ENCODE measurements at regions not wholly inside any gene's neighbourhood (a gene's known extent, or its start where the extent isn't known, plus 50 kb on each side); places are given as distances from the start of the nearest gene placed in this dataset.

DNA sequence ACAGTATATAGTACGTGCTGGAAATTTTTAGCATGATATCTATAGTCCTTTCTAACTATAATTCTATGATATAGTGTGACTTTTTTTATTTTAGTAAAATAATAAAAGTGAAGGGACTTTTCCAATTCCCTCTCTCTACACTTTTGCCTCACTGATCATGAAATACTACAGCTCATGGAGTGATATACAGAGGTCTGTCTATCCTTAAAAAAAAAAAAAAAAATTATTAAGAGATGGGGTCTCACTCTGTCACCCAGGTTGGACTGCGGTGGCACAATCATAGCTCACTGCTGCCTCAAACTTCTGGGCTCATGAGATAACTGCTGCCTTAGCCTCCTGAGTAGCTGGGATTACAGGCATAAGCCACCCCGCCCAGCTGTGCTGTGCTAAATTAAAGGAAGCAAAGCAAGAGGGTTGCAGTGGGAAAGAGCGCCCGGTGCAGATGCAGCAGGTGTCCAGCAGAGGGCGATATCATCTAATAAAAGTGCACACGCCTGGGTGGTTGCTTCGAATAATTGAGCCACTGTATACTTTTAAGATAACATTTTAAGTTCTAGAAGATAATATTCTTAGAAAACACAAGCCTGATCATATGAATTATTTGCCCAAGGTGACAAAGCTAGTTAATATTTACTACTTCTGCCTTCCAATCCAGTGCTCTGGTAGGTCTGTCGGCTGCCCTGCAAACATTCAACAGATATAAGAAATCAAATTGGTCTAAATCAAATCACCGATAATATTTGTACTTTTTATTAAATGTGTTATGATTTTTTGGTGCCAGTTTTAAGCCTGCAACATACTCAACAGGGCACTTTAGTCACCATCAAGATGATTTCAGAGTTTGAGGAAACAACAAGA, 94.9 kb upstream of the NT5E start (continued):
- TF ChIP-seq, protein P1, sequence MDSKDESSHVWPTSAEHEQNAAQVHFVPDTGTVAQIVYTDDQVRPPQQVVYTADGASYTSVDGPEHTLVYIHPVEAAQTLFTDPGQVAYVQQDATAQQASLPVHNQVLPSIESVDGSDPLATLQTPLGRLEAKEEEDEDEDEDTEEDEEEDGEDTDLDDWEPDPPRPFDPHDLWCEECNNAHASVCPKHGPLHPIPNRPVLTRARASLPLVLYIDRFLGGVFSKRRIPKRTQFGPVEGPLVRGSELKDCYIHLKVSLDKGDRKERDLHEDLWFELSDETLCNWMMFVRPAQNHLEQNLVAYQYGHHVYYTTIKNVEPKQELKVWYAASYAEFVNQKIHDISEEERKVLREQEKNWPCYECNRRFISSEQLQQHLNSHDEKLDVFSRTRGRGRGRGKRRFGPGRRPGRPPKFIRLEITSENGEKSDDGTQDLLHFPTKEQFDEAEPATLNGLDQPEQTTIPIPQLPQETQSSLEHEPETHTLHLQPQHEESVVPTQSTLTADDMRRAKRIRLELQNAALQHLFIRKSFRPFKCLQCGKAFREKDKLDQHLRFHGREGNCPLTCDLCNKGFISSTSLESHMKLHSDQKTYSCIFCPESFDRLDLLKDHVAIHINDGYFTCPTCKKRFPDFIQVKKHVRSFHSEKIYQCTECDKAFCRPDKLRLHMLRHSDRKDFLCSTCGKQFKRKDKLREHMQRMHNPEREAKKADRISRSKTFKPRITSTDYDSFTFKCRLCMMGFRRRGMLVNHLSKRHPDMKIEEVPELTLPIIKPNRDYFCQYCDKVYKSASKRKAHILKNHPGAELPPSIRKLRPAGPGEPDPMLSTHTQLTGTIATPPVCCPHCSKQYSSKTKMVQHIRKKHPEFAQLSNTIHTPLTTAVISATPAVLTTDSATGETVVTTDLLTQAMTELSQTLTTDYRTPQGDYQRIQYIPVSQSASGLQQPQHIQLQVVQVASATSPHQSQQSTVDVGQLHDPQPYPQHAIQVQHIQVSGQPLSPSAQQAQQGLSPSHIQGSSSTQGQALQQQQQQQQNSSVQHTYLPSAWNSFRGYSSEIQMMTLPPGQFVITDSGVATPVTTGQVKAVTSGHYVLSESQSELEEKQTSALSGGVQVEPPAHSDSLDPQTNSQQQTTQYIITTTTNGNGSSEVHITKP (tag by site-specific recombination; IDR thresholded peaks at IDR 0.05) = no peak

DNA sequence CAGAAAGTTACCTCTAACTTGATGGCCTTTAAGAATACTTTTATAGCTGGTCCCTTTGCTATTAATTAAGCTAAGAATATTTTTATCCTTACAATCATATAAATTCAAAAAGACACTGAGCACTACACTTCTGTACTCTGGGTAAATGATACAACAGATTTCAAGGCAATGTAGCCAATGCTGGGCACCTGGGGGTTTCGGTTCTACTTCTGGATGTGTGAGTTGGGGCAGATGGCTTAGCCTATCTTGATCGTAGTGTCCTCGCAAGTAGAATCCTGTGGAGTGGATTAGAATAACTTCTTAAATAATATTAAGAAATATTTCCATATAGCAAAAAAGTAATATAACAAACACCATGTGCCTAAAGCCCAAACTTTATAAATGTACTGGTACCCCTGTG, 96.9 kb upstream of the NT5E start:
- H3K36me3 ChIP-seq (ENCODE audit: control insufficient read depth in 2 of 2, insufficient read depth in 1 of 2, low read length in 2 of 2) = no peaks in the 10 kb centered on the region
- ChIA-PET CTCF (interaction anchor here (0.6 to 6.6 kb wide), 6 partner anchors 110 to 383 kb away, joined by 3 to 179 read pairs (median 4); no protein-coding TSS in a partner anchor), POLR2A (no interaction called here)
- H3K4me1 ChIP-seq (ENCODE audit: control insufficient read depth, insufficient read depth, low read length) = no peaks in the 10 kb centered on the region
- no peak overlapping the region for H3K27ac ChIP-seq (ENCODE audit: extremely low read depth, low read depth, low read length)
- TF ChIP-seq, protein P2, sequence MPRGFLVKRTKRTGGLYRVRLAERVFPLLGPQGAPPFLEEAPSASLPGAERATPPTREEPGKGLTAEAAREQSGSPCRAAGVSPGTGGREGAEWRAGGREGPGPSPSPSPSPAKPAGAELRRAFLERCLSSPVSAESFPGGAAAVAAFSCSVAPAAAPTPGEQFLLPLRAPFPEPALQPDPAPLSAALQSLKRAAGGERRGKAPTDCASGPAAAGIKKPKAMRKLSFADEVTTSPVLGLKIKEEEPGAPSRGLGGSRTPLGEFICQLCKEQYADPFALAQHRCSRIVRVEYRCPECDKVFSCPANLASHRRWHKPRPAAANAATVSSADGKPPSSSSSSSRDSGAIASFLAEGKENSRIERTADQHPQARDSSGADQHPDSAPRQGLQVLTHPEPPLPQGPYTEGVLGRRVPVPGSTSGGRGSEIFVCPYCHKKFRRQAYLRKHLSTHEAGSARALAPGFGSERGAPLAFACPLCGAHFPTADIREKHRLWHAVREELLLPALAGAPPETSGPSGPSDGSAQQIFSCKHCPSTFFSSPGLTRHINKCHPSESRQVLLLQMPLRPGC (tag by site-specific recombination; IDR thresholded peaks at IDR 0.05) = no peak
- TF ChIP-seq ZNF274 (IDR thresholded peaks at IDR 0.05; ENCODE audit: low read length) (no peak), ZNF274 (tag by site-specific recombination; IDR thresholded peaks at IDR 0.05; ENCODE audit: borderline replicate concordance) (no peak), ZNF114 (tag by site-specific recombination; IDR thresholded peaks at IDR 0.05) (no peak), GLI2 (tag by site-specific recombination; IDR thresholded peaks at IDR 0.05; ENCODE audit: borderline replicate concordance, low read depth) (no peak), ZNF404 (tag by site-specific recombination; IDR thresholded peaks at IDR 0.05) (no peak), ZNF335 (tag by site-specific recombination; conservative IDR thresholded peaks at IDR 0.05) (no peak), ZNF140 (tag by site-specific recombination; IDR thresholded peaks at IDR 0.05) (no peak), WT1 (tag by site-specific recombination; IDR thresholded peaks at IDR 0.05) (no peak), FEZF1 (tag by site-specific recombination; IDR thresholded peaks at IDR 0.05) (no peak), ZNF211 (tag by site-specific recombination; IDR thresholded peaks at IDR 0.05; ENCODE audit: low read depth) (no peak), ZNF16 (tag by site-specific recombination; IDR thresholded peaks at IDR 0.05; ENCODE audit: low read depth) (no peak), ZNF571 (tag by site-specific recombination; IDR thresholded peaks at IDR 0.05) (no peak), ZEB2 (tag by site-specific recombination; IDR thresholded peaks at IDR 0.05) (no peak)
- H3K4me3 ChIP-seq (ENCODE audit: low read depth, low read length) = no peak overlapping the region
- H3K9me3 ChIP-seq (ENCODE audit: control insufficient read depth, insufficient read depth, low read depth, low read length) = no peaks in the 10 kb centered on the region

DNA sequence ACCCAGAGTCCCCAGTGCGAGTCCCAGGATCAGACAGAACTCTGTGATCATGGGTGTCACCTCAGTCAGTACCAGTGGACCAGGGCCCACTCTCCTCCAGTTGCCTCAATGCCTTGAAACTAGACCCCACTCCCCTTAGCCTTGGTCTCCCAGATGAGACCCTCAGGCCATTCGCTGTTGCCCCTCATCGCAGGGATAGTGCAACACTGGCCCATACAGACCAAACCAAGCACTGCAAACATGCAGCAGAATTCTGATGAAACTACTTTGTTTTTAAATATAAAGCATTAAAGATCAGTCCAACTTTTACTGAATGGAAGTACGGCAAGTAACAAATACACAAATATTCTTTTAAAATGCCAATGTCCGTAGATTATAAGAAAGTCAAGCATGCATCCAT, 101.2 kb upstream of the NT5E start:
- CTCF ChIA-PET = interaction anchor here (0.7 to 0.8 kb wide), 2 partner anchors 28 to 402 kb away, joined by 3 to 4 read pairs; no protein-coding TSS in a partner anchor
- Histone ChIP-seq H3K9me3 (ENCODE audit: control insufficient read depth, insufficient read depth, low read depth, low read length) (no peaks in the 10 kb centered on the region), H3K4me3 (ENCODE audit: low read depth, low read length) (no peak overlapping the region), H3K27ac (ENCODE audit: extremely low read depth, low read depth, low read length) (no peak overlapping the region), H3K4me1 (ENCODE audit: control insufficient read depth, insufficient read depth, low read length) (no peaks in the 10 kb centered on the region), H3K36me3 (ENCODE audit: control insufficient read depth in 2 of 2, insufficient read depth in 1 of 2, low read length in 2 of 2) (no peaks in the 10 kb centered on the region)
- POLR2A ChIA-PET = no interaction called here
- TF ChIP-seq ZNF654 (tag by site-specific recombination; IDR thresholded peaks at IDR 0.05; ENCODE audit: low read depth) = 0 out of 2 replicates have a peak, but pooled peaks have one; percentile 27
- TF ChIP-seq ZNF555 (tag by site-specific recombination; conservative IDR thresholded peaks at IDR 0.05) = no peak
